Bronchial epithelial cell (primary cell): ENCODE measurements at regions not wholly inside any gene's neighbourhood (a gene's known extent, or its start where the extent isn't known, plus 50 kb on each side); places are given as distances from the start of the nearest gene placed in this dataset.

ENCODE experiments used
- DNase-seq: peaks from one replicate; pipeline ENCODE4 v3.0.0-alpha.2; 2010; ENCODE audit warnings: low read depth
- FAIRE-seq: peaks from 2 replicates; lab custom pipeline; 2011; peaks lifted over from hg19 to GRCh38; lab: Jason Lieb, UNC
- H3K27me3 ChIP-seq: 2 replicates; pipeline ENCODE4 v1.5.1; 2011; ENCODE audit warnings: low read length; ENCODE audit not compliant: control insufficient read depth, insufficient read depth
- H3K36me3 ChIP-seq: 2 replicates; pipeline ENCODE4 v1.5.1; 2011; ENCODE audit warnings: low read length; ENCODE audit not compliant: control insufficient read depth, insufficient read depth
- H3K4me3 ChIP-seq: 2 replicates; pipeline ENCODE4 v1.5.1; 2011; ENCODE audit warnings: mild to moderate bottlenecking, low read depth, low read length, control low read depth
- CTCF ChIP-seq: IDR thresholded peaks from 2 replicates; pipeline ENCODE4 v1.5.1; 2011; ENCODE audit warnings: mild to moderate bottlenecking, moderate library complexity, low read length, control low read depth, inconsistent platforms; ENCODE audit not compliant: insufficient read depth, severe bottlenecking

GRCh38 chr12:98420461-98420860, 94.9 kb upstream of the TMPO start:
- Histone ChIP-seq H3K36me3 (no peaks in the 10 kb centered on the region), H3K27me3 (no peaks in the 10 kb centered on the region), H3K4me3 (no peak overlapping the region)
- TF ChIP-seq CTCF = no peak
- no peak for DNase-seq
- no peak for FAIRE-seq

- DNase-seq (no peak), FAIRE-seq (no peak)
- H3K36me3 ChIP-seq = no peaks in the 10 kb centered on the region
- H3K4me3 ChIP-seq = no peak overlapping the region
- TF ChIP-seq CTCF = no peak
- no peaks in the 10 kb centered on the region for H3K27me3 ChIP-seq
Observed at GRCh38 chr12:98421316-98421715, 94.1 kb upstream of the TMPO start.

GRCh38 chr12:98422359-98422758, 93.0 kb upstream of the TMPO start:
- Histone ChIP-seq H3K4me3 (no peak overlapping the region), H3K27me3 (no peaks in the 10 kb centered on the region), H3K36me3 (no peaks in the 10 kb centered on the region)
- FAIRE-seq (no peak), DNase-seq (no peak)
- TF ChIP-seq CTCF = no peak

- no peak for DNase-seq
- no peak overlapping the region for H3K4me3 ChIP-seq
- FAIRE-seq = no peak
- H3K27me3 ChIP-seq = no peaks in the 10 kb centered on the region
- peak; percentile 55 for TF ChIP-seq CTCF
- H3K36me3 ChIP-seq = no peaks in the 10 kb centered on the region
Observed at GRCh38 chr12:98422812-98423211, 92.6 kb upstream of the TMPO start.

GRCh38 chr12:98423963-98424362, 91.4 kb upstream of the TMPO start:
- H3K4me3 ChIP-seq = no peak overlapping the region
- no peak for TF ChIP-seq CTCF
- no peak for DNase-seq
- FAIRE-seq = no peak
- H3K27me3 ChIP-seq = no peaks in the 10 kb centered on the region
- no peaks in the 10 kb centered on the region for H3K36me3 ChIP-seq

GRCh38 chr12:98424726-98425401, 90.5 kb upstream of the TMPO start:
- peak; percentile 70 for TF ChIP-seq CTCF
- Histone ChIP-seq H3K36me3 (no peaks in the 10 kb centered on the region), H3K27me3 (no peaks in the 10 kb centered on the region), H3K4me3 (no peak overlapping the region)
- no peak for FAIRE-seq
- DNase-seq = peak; percentile 91
